ENCODE measurements at regions not wholly inside any gene's neighbourhood (a gene's known extent, or its start where the extent isn't known, plus 50 kb on each side); places are given as distances from the start of the nearest gene placed in this dataset.
"Not testable (repeated sequence)": the region's sequence is repeated elsewhere in the genome, so short reads cannot be mapped to it uniquely, and the experiment has no call there.

GRCh38 chrX:83416273-83416672 lies 91.8 kb upstream of the POU3F4 start:
- in situ Hi-C loops (cut with HindIII; ENCODE audit: low pct_unique_long_range_greater_than_20kb, low sequenced_read_pairs), result no loop called here

GRCh38 chrX:83419030-83419792 lies 88.9 kb upstream of the POU3F4 start:
- in situ Hi-C loops (cut with HindIII; ENCODE audit: low pct_unique_long_range_greater_than_20kb, low sequenced_read_pairs), result no loop called here
- no peak for DNase-seq (ENCODE audit: low read depth, low spot score)

More at GRCh38 chrX:83416273-83416672, 91.8 kb upstream of the POU3F4 start:
- DNase-seq (ENCODE audit: low read depth, low spot score), result peak; percentile 36

- DNase-seq (ENCODE audit: low read depth, low spot score), result no peak
- in situ Hi-C loops (cut with HindIII; ENCODE audit: low pct_unique_long_range_greater_than_20kb, low sequenced_read_pairs), result no loop called here
Observed at GRCh38 chrX:83422836-83423235, 85.3 kb upstream of the POU3F4 start.

- in situ Hi-C loops (cut with HindIII; ENCODE audit: low pct_unique_long_range_greater_than_20kb, low sequenced_read_pairs); DNase-seq (ENCODE audit: low read depth, low spot score): not testable (repeated sequence)
Observed at GRCh38 chrX:83442552-83442951, 65.5 kb upstream of the POU3F4 start.

GRCh38 chrX:83446355-83446754 lies 61.7 kb upstream of the POU3F4 start:
- in situ Hi-C loops (cut with HindIII; ENCODE audit: low pct_unique_long_range_greater_than_20kb, low sequenced_read_pairs), result no loop called here
- no peak for DNase-seq (ENCODE audit: low read depth, low spot score)

All from SK-MEL-5 (cell line).